ENCODE measurements at regions not wholly inside any gene's neighbourhood (a gene's known extent, or its start where the extent isn't known, plus 50 kb on each side); places are given as distances from the start of the nearest gene placed in this dataset.

- TF ChIP-seq CTCF (conservative IDR thresholded peaks at IDR 0.05; ENCODE audit: low read depth, low read length) = no peak
- TF ChIP-seq EZH2 (IDR thresholded peaks at IDR 0.05; ENCODE audit: borderline replicate concordance, low read depth, low read length, poor library complexity, severe bottlenecking) = no peak
These were observed 930.7 kb upstream of the HS3ST1 start for GRCh38 chr4:12359420-12359819.

Data from A673 (cell line).